ENCODE measurements at regions not wholly inside any gene's neighbourhood (a gene's known extent, or its start where the extent isn't known, plus 50 kb on each side); places are given as distances from the start of the nearest gene placed in this dataset.
"Not testable (repeated sequence)": the region's sequence is repeated elsewhere in the genome, so short reads cannot be mapped to it uniquely, and the experiment has no call there.

GRCh38 chr13:62119739-62120700, 704.4 kb upstream of the PCDH20 start:
- peak overlapping the region; percentile 34 for H3K4me3 ChIP-seq
- DNase-seq (ENCODE audit: low read depth, low spot score): peak; percentile 66
- peak overlapping the region; percentile 0 for H3K9ac ChIP-seq (ENCODE audit: insufficient read length)
- peak overlapping the region; percentile 84 for H3K27ac ChIP-seq
- TF ChIP-seq POLR2AphosphoS5 (IDR thresholded peaks at IDR 0.05; ENCODE audit: borderline replicate concordance, low read depth, low read length) (no peak; the same call in 1 of the 2 replicates), FOXP2 (optimal IDR thresholded peaks at IDR 0.05; ENCODE audit: control extremely low read depth, extremely low read length, insufficient read depth) (no peak), EZH2 (IDR thresholded peaks at IDR 0.05) (no peak)
- H3K9me3 ChIP-seq (ENCODE audit: low read depth, low read length): no peaks in the 10 kb centered on the region; the same call in 1 of the 2 replicates
- H3K36me3 ChIP-seq (ENCODE audit: insufficient read depth, low read length): no peaks in the 10 kb centered on the region

- Histone ChIP-seq H3K9ac (ENCODE audit: insufficient read length) (no peak overlapping the region), H3K36me3 (ENCODE audit: insufficient read depth, low read length) (no peaks in the 10 kb centered on the region), H3K27ac (no peak overlapping the region), H3K9me3 (ENCODE audit: low read depth, low read length) (no peaks in the 10 kb centered on the region), H3K4me3 (no peak overlapping the region)
- no peak for DNase-seq (ENCODE audit: low read depth, low spot score)
- TF ChIP-seq EZH2 (IDR thresholded peaks at IDR 0.05): no peak
- TF ChIP-seq FOXP2 (optimal IDR thresholded peaks at IDR 0.05; ENCODE audit: control extremely low read depth, extremely low read length, insufficient read depth): no peak
- TF ChIP-seq POLR2AphosphoS5 (IDR thresholded peaks at IDR 0.05; ENCODE audit: borderline replicate concordance, low read depth, low read length): no peak
Measured at GRCh38 chr13:62115831-62116230, 700.2 kb upstream of the PCDH20 start.

- H3K27ac ChIP-seq: no peak overlapping the region
- H3K9me3 ChIP-seq (ENCODE audit: low read depth, low read length): no peaks in the 10 kb centered on the region
- H3K4me3 ChIP-seq: no peak overlapping the region
- H3K9ac ChIP-seq (ENCODE audit: insufficient read length): no peak overlapping the region
- TF ChIP-seq FOXP2 (optimal IDR thresholded peaks at IDR 0.05; ENCODE audit: control extremely low read depth, extremely low read length, insufficient read depth) (no peak), POLR2AphosphoS5 (IDR thresholded peaks at IDR 0.05; ENCODE audit: borderline replicate concordance, low read depth, low read length) (no peak), EZH2 (IDR thresholded peaks at IDR 0.05) (no peak)
- no peaks in the 10 kb centered on the region for H3K36me3 ChIP-seq (ENCODE audit: insufficient read depth, low read length)
- DNase-seq (ENCODE audit: low read depth, low spot score): no peak
Measured at GRCh38 chr13:62113179-62113578, 697.5 kb upstream of the PCDH20 start.

- TF ChIP-seq EZH2 (IDR thresholded peaks at IDR 0.05) (no peak), POLR2AphosphoS5 (IDR thresholded peaks at IDR 0.05; ENCODE audit: borderline replicate concordance, low read depth, low read length) (no peak), FOXP2 (optimal IDR thresholded peaks at IDR 0.05; ENCODE audit: control extremely low read depth, extremely low read length, insufficient read depth) (no peak)
- Histone ChIP-seq H3K9ac (ENCODE audit: insufficient read length) (no peak overlapping the region), H3K27ac (no peak overlapping the region), H3K9me3 (ENCODE audit: low read depth, low read length) (no peaks in the 10 kb centered on the region), H3K36me3 (ENCODE audit: insufficient read depth, low read length) (no peaks in the 10 kb centered on the region), H3K4me3 (no peak overlapping the region)
- no peak for DNase-seq (ENCODE audit: low read depth, low spot score)
Measured at GRCh38 chr13:62110079-62110478, 694.4 kb upstream of the PCDH20 start.

- H3K27ac ChIP-seq: not testable (repeated sequence)
Measured at GRCh38 chr13:62104136-62104535, 688.5 kb upstream of the PCDH20 start.

GRCh38 chr13:62096652-62097051, 681.0 kb upstream of the PCDH20 start:
- H3K27ac ChIP-seq: no peak overlapping the region
- H3K9ac ChIP-seq (ENCODE audit: insufficient read length): no peak overlapping the region
- H3K4me3 ChIP-seq: no peak overlapping the region
- H3K36me3 ChIP-seq (ENCODE audit: insufficient read depth, low read length): no peaks in the 10 kb centered on the region
- no peak for DNase-seq (ENCODE audit: low read depth, low spot score)
- no peak for TF ChIP-seq FOXP2 (optimal IDR thresholded peaks at IDR 0.05; ENCODE audit: control extremely low read depth, extremely low read length, insufficient read depth)
- no peak for TF ChIP-seq POLR2AphosphoS5 (IDR thresholded peaks at IDR 0.05; ENCODE audit: borderline replicate concordance, low read depth, low read length)
- TF ChIP-seq EZH2 (IDR thresholded peaks at IDR 0.05): no peak
- no peaks in the 10 kb centered on the region for H3K9me3 ChIP-seq (ENCODE audit: low read depth, low read length)

More at GRCh38 chr13:62104136-62104535, 688.5 kb upstream of the PCDH20 start:
- DNase-seq (ENCODE audit: low read depth, low spot score); H3K9me3 ChIP-seq (ENCODE audit: low read depth, low read length); H3K4me3 ChIP-seq; H3K9ac ChIP-seq (ENCODE audit: insufficient read length); H3K36me3 ChIP-seq (ENCODE audit: insufficient read depth, low read length): not testable (repeated sequence)

- H3K9ac ChIP-seq (ENCODE audit: insufficient read length): no peak overlapping the region
- no peak overlapping the region for H3K4me3 ChIP-seq
- no peaks in the 10 kb centered on the region for H3K9me3 ChIP-seq (ENCODE audit: low read depth, low read length)
- no peaks in the 10 kb centered on the region for H3K36me3 ChIP-seq (ENCODE audit: insufficient read depth, low read length)
- DNase-seq (ENCODE audit: low read depth, low spot score): no peak
- TF ChIP-seq POLR2AphosphoS5 (IDR thresholded peaks at IDR 0.05; ENCODE audit: borderline replicate concordance, low read depth, low read length) (no peak), EZH2 (IDR thresholded peaks at IDR 0.05) (no peak), FOXP2 (optimal IDR thresholded peaks at IDR 0.05; ENCODE audit: control extremely low read depth, extremely low read length, insufficient read depth) (no peak)
- no peak overlapping the region for H3K27ac ChIP-seq
Measured at GRCh38 chr13:62094932-62095331, 679.3 kb upstream of the PCDH20 start.

- Histone ChIP-seq H3K4me3 (no peak overlapping the region), H3K9ac (ENCODE audit: insufficient read length) (no peak overlapping the region), H3K36me3 (ENCODE audit: insufficient read depth, low read length) (no peaks in the 10 kb centered on the region), H3K27ac (no peak overlapping the region), H3K9me3 (ENCODE audit: low read depth, low read length) (no peaks in the 10 kb centered on the region)
- TF ChIP-seq FOXP2 (optimal IDR thresholded peaks at IDR 0.05; ENCODE audit: control extremely low read depth, extremely low read length, insufficient read depth) (no peak), EZH2 (IDR thresholded peaks at IDR 0.05) (no peak), POLR2AphosphoS5 (IDR thresholded peaks at IDR 0.05; ENCODE audit: borderline replicate concordance, low read depth, low read length) (no peak)
- no peak for DNase-seq (ENCODE audit: low read depth, low spot score)
Measured at GRCh38 chr13:62093984-62094780, 678.5 kb upstream of the PCDH20 start.
